ENCODE measurements at regions not wholly inside any gene's neighbourhood (a gene's known extent, or its start where the extent isn't known, plus 50 kb on each side); places are given as distances from the start of the nearest gene placed in this dataset.

DNA sequence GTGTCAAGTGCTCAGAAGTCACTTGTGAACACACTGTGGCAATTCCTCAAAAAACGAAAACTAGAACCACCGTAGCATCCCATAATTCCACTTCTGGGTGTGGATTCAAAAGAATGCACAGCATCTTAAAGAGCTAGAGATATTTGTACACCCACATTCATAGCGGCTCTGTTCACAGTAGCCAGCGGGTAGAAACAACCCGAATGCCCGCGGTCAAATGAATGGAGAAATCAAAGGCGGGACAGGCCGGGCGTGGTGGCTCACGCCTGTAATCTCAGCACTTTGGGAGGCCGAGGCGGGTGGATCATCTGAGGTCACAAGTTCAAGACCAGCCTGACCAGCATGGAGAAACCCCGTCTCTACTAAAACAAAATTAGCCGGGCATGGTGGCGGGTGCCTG, 337.5 kb downstream of the SEC14L1 start:
- BruUV-seq (replicated peaks), result no TSS peak
- H3K79me2 ChIP-seq (ENCODE audit: control insufficient read depth, insufficient read depth, low read length), result peaks cover 41% of the 10 kb centered on the region
- H3K27me3 ChIP-seq (ENCODE audit: control insufficient read depth in 2 of 2, insufficient read depth in 2 of 2, low read length in 2 of 2), result no peaks in the 10 kb centered on the region
- H3K4me3 ChIP-seq, result no peak overlapping the region
- peaks cover 0 to 42% of the 10 kb centered on the region in 2 experiments; a peak in 2 of 5 replicates for H3K4me1 ChIP-seq (replicated peaks in 1 of 2; ENCODE audit: control insufficient read depth in 2 of 2, insufficient read depth in 2 of 2, low read length in 2 of 2)
- no peak overlapping the region for H3K9ac ChIP-seq (ENCODE audit: insufficient read depth in 1 of 2, low read depth in 2 of 2, low read length in 2 of 2)
- no peak overlapping the region for H3K4me2 ChIP-seq (ENCODE audit: insufficient read depth, low read length)
- ChIA-PET CTCF (ENCODE audit: low intra/inter-chr PET ratio) (interaction anchor here (0.6 kb wide), 1 partner anchor 47 kb away, joined by 4 read pairs; no protein-coding TSS in a partner anchor), POLR2A (interaction anchor here (0.7 kb wide), 1 partner anchor 18 kb away, joined by 3 read pairs; no protein-coding TSS in a partner anchor)
- peaks cover 23% of the 10 kb centered on the region; the same call in 1 of the 3 replicates for H3K36me3 ChIP-seq (ENCODE audit: control insufficient read depth, insufficient read depth, low read length)
- FAIRE-seq (no peak), ATAC-seq (no peak), DNase-seq (ENCODE audit: extremely low read depth in 1 of 4, low spot score in 3 of 4) (no peak)
- H2AFZ ChIP-seq (ENCODE audit: low read depth, low read length), result no peak overlapping the region
- H4K20me1 ChIP-seq (replicated peaks; ENCODE audit: control insufficient read depth, insufficient read depth, low read length), result peaks cover 13% of the 10 kb centered on the region; the same call in 1 of the 2 replicates
- peaks cover 3% of the 10 kb centered on the region for H3K9me1 ChIP-seq (ENCODE audit: control insufficient read depth, insufficient read depth, low read length)
- no peaks in the 10 kb centered on the region for H3K9me3 ChIP-seq (replicated peaks; ENCODE audit: control insufficient read depth, insufficient read depth, low read depth, low read length)
- 76% methylated on average over 10 of the region's 16 CpGs for WGBS (ENCODE audit: insufficient coverage, low coverage, missing lambda C conversion rate)
- intact Hi-C loops (cut with micrococcal nuclease) (no loop called here), in situ Hi-C loops (cut with MboI) (no loop called here)
- no peak overlapping the region for H3K27ac ChIP-seq (ENCODE audit: extremely low read depth, low read depth, low read length)
- no peak for TF ChIP-seq TAL1 (IDR thresholded peaks at IDR 0.05)
- no peak for TF ChIP-seq NR2F6 (CRISPR knock-in tag; IDR thresholded peaks at IDR 0.05)
- TF ChIP-seq, protein P1, sequence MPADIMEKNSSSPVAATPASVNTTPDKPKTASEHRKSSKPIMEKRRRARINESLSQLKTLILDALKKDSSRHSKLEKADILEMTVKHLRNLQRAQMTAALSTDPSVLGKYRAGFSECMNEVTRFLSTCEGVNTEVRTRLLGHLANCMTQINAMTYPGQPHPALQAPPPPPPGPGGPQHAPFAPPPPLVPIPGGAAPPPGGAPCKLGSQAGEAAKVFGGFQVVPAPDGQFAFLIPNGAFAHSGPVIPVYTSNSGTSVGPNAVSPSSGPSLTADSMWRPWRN (IDR thresholded peaks at IDR 0.05; ENCODE audit: low read depth), result no peak
- no peak for TF ChIP-seq ZNF3 (CRISPR knock-in tag; IDR thresholded peaks at IDR 0.05)
- TF ChIP-seq, protein P2, sequence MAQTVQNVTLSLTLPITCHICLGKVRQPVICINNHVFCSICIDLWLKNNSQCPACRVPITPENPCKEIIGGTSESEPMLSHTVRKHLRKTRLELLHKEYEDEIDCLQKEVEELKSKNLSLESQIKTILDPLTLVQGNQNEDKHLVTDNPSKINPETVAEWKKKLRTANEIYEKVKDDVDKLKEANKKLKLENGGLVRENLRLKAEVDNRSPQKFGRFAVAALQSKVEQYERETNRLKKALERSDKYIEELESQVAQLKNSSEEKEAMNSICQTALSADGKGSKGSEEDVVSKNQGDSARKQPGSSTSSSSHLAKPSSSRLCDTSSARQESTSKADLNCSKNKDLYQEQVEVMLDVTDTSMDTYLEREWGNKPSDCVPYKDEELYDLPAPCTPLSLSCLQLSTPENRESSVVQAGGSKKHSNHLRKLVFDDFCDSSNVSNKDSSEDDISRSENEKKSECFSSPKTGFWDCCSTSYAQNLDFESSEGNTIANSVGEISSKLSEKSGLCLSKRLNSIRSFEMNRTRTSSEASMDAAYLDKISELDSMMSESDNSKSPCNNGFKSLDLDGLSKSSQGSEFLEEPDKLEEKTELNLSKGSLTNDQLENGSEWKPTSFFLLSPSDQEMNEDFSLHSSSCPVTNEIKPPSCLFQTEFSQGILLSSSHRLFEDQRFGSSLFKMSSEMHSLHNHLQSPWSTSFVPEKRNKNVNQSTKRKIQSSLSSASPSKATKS (CRISPR knock-in tag; IDR thresholded peaks at IDR 0.05), result no peak
- no peak for TF ChIP-seq HSF4 (CRISPR knock-in tag; IDR thresholded peaks at IDR 0.05; ENCODE audit: borderline replicate concordance)
- no peak for TF ChIP-seq ZSCAN32 (CRISPR knock-in tag; IDR thresholded peaks at IDR 0.05)
- TF ChIP-seq, protein P3, sequence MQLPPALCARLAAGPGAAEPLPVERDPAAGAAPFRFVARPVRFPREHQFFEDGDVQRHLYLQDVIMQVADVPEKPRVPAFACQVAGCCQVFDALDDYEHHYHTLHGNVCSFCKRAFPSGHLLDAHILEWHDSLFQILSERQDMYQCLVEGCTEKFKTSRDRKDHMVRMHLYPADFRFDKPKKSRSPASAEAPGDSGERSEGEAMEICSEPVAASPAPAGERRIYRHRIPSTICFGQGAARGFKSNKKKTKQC (CRISPR knock-in tag; IDR thresholded peaks at IDR 0.05), result no peak
- no peak for TF ChIP-seq RBM15 (IDR thresholded peaks at IDR 0.05; ENCODE audit: insufficient read depth, low read length)
- no peak for TF ChIP-seq ZNF77 (CRISPR knock-in tag; IDR thresholded peaks at IDR 0.05)
- no peak for TF ChIP-seq PTTG1 (tag; IDR thresholded peaks at IDR 0.05; ENCODE audit: low read depth)
- TF ChIP-seq CHD2 (IDR thresholded peaks at IDR 0.05; ENCODE audit: low read depth, low read length), result no peak
- TF ChIP-seq NR1H2 (CRISPR knock-in tag; IDR thresholded peaks at IDR 0.05), result no peak
- TF ChIP-seq SOX6 (IDR thresholded peaks at IDR 0.05), result no peak
- no peak for TF ChIP-seq ELF1 (tag; IDR thresholded peaks at IDR 0.05)
- TF ChIP-seq COPS2 (conservative IDR thresholded peaks at IDR 0.05), result no peak
- TF ChIP-seq ZNF316 (IDR thresholded peaks at IDR 0.05), result no peak
